ENCODE measurements at regions not wholly inside any gene's neighbourhood (a gene's known extent, or its start where the extent isn't known, plus 50 kb on each side); places are given as distances from the start of the nearest gene placed in this dataset.

DNA sequence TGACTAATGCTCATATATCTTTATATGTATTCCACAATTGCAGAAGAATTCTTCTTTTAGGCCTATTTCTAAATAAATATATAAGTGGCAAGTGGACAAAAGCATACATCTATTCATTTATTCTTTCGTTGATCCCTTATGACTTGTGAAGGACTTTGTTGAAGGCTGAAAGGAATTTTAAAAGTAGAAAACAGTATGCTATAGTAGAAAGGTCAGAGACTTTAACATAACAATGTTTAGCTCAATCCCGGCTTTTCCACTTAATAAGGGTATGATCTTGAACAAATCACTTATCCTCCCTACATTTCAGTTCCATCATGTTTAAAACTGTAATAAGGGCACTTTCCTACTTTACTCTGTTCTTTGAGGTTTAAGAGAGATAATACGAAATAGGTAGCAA is 672.9 kb downstream of the MECOM start:
- H3K36me3 ChIP-seq, result no peaks in the 10 kb centered on the region
- ATAC-seq (ENCODE audit: low FRiP score in 2 of 2) (no peak), DNase-seq (no peak)
- H3K9me3 ChIP-seq, result no peaks in the 10 kb centered on the region
- no peaks in the 10 kb centered on the region for H3K27me3 ChIP-seq
- H3K4me1 ChIP-seq, result no peaks in the 10 kb centered on the region
- WGBS, 2 donors, result 81 to 86% methylated on average over 3 of the region's 3 CpGs
- no peak overlapping the region for H3K4me3 ChIP-seq
- TF ChIP-seq POLR2A (IDR thresholded peaks at IDR 0.05) (no peak), POLR2AphosphoS5 (IDR thresholded peaks at IDR 0.05) (no peak), EP300 (IDR thresholded peaks at IDR 0.05) (no peak)
- TF ChIP-seq, protein P1, sequence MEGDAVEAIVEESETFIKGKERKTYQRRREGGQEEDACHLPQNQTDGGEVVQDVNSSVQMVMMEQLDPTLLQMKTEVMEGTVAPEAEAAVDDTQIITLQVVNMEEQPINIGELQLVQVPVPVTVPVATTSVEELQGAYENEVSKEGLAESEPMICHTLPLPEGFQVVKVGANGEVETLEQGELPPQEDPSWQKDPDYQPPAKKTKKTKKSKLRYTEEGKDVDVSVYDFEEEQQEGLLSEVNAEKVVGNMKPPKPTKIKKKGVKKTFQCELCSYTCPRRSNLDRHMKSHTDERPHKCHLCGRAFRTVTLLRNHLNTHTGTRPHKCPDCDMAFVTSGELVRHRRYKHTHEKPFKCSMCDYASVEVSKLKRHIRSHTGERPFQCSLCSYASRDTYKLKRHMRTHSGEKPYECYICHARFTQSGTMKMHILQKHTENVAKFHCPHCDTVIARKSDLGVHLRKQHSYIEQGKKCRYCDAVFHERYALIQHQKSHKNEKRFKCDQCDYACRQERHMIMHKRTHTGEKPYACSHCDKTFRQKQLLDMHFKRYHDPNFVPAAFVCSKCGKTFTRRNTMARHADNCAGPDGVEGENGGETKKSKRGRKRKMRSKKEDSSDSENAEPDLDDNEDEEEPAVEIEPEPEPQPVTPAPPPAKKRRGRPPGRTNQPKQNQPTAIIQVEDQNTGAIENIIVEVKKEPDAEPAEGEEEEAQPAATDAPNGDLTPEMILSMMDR (IDR thresholded peaks at IDR 0.05), result no peak
- H3K27ac ChIP-seq, result no peak overlapping the region

- Histone ChIP-seq H3K4me3 (no peak overlapping the region), H3K27me3 (no peaks in the 10 kb centered on the region), H3K36me3 (no peaks in the 10 kb centered on the region), H3K27ac (no peak overlapping the region), H3K9me3 (no peaks in the 10 kb centered on the region), H3K4me1 (no peaks in the 10 kb centered on the region)
- ATAC-seq (ENCODE audit: low FRiP score in 2 of 2) (no peak), DNase-seq (no peak)
- TF ChIP-seq EP300 (IDR thresholded peaks at IDR 0.05) (no peak), POLR2AphosphoS5 (IDR thresholded peaks at IDR 0.05) (no peak), POLR2A (IDR thresholded peaks at IDR 0.05) (no peak)
- TF ChIP-seq, protein P1 (IDR thresholded peaks at IDR 0.05), result no peak
- WGBS, 2 donors, result 51 to 60% methylated on average over 2 of the region's 2 CpGs
These were observed 673.4 kb downstream of the MECOM start for GRCh38 chr3:168990134-168990533.

DNA sequence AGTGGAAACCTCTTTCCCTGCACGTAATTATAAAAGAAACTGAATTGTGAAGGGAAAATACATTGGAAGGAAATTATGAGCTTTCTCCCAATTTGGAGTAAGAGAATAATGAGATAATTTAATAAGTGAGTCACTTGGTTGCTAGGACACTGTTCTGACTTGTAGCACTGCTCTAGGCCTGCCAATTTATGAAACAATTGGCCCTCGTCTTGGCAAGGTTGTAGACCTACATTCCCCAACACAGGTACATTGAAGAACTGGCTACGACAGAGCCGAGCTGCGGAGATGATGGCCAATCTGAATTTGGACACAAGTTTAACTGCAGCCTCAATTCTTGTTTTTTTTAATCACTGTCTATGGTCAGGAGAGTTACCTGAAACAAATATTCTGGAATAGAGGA is 674.1 kb downstream of the MECOM start:
- no peaks in the 10 kb centered on the region for H3K36me3 ChIP-seq
- TF ChIP-seq EP300 (IDR thresholded peaks at IDR 0.05), result no peak
- TF ChIP-seq, protein P1 (IDR thresholded peaks at IDR 0.05), result no peak
- no peak for TF ChIP-seq POLR2AphosphoS5 (IDR thresholded peaks at IDR 0.05)
- TF ChIP-seq POLR2A (IDR thresholded peaks at IDR 0.05), result no peak
- no peak overlapping the region for H3K27ac ChIP-seq
- no peak overlapping the region for H3K4me3 ChIP-seq
- 64 to 88% methylated on average over 5 of the region's 5 CpGs for WGBS, 2 donors
- H3K9me3 ChIP-seq, result no peaks in the 10 kb centered on the region
- ATAC-seq (ENCODE audit: low FRiP score in 2 of 2), result no peak
- no peak for DNase-seq
- H3K4me1 ChIP-seq, result no peaks in the 10 kb centered on the region
- H3K27me3 ChIP-seq, result no peaks in the 10 kb centered on the region

GRCh38 chr3:168988853-168989252 is 674.7 kb downstream of the MECOM start:
- 58 to 67% methylated on average over 1 of the region's 1 CpG for WGBS, 2 donors
- ATAC-seq (ENCODE audit: low FRiP score in 2 of 2) (no peak), DNase-seq (no peak)
- Histone ChIP-seq H3K9me3 (no peaks in the 10 kb centered on the region), H3K36me3 (no peaks in the 10 kb centered on the region), H3K4me3 (no peak overlapping the region), H3K4me1 (no peaks in the 10 kb centered on the region), H3K27me3 (no peaks in the 10 kb centered on the region), H3K27ac (no peak overlapping the region)
- TF ChIP-seq EP300 (IDR thresholded peaks at IDR 0.05) (no peak), POLR2AphosphoS5 (IDR thresholded peaks at IDR 0.05) (no peak), POLR2A (IDR thresholded peaks at IDR 0.05) (no peak)
- TF ChIP-seq, protein P1 (IDR thresholded peaks at IDR 0.05), result no peak

DNA sequence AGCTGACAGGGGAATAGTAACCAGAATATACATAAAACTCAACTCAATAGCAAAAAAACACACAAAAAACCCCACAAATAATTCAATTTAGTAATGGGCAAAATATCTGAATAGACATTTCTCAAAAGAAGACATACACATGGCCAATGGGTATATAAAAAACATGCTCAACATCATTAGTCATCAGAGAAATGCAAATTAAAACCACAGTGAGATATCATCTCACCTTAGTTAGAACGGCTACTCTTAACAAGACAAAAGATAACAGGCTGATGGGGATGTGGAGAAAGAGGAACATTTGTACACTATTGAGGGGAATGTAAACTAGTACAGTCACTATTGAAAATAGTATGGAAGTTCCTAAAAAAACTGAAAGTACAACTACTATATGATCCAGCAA is 678.6 kb downstream of the MECOM start:
- TF ChIP-seq POLR2AphosphoS5 (IDR thresholded peaks at IDR 0.05), result no peak
- TF ChIP-seq POLR2A (IDR thresholded peaks at IDR 0.05), result no peak
- TF ChIP-seq, protein P1 (IDR thresholded peaks at IDR 0.05), result no peak
- TF ChIP-seq EP300 (IDR thresholded peaks at IDR 0.05), result no peak
- no peaks in the 10 kb centered on the region for H3K36me3 ChIP-seq
- H3K4me1 ChIP-seq, result no peaks in the 10 kb centered on the region
- DNase-seq (no peak), ATAC-seq (ENCODE audit: low FRiP score in 2 of 2) (no peak)
- H3K27ac ChIP-seq, result no peak overlapping the region
- no peak overlapping the region for H3K4me3 ChIP-seq
- no peaks in the 10 kb centered on the region for H3K9me3 ChIP-seq
- WGBS, 2 donors, result 85 to 88% methylated on average over 1 of the region's 1 CpG
- no peaks in the 10 kb centered on the region for H3K27me3 ChIP-seq

All from upper lobe of left lung (tissue), 6 donors.